ENCODE measurements at regions not wholly inside any gene's neighbourhood (a gene's known extent, or its start where the extent isn't known, plus 50 kb on each side); places are given as distances from the start of the nearest gene placed in this dataset.

DNA sequence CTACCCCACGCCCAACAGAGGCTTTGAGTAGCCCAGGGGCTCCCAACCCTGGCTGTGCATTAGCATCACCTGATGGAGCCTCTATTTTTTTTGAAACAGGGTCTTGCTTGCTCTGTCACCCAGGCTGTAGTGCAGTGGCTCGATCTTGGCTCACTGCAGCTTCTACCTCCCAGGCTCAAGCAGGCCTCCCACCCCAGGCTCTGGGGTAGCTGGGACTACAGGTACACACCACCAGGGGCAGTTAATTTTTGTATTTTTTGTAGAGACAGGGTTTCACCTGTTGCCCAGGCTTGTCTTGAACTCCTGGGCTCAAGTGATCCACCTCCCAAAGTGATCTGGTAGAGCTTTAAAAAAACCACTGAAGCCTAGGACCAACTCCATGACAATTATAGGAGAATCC lies 394.8 kb upstream of the ATP5MC3 start:
- TF ChIP-seq, protein P1, sequence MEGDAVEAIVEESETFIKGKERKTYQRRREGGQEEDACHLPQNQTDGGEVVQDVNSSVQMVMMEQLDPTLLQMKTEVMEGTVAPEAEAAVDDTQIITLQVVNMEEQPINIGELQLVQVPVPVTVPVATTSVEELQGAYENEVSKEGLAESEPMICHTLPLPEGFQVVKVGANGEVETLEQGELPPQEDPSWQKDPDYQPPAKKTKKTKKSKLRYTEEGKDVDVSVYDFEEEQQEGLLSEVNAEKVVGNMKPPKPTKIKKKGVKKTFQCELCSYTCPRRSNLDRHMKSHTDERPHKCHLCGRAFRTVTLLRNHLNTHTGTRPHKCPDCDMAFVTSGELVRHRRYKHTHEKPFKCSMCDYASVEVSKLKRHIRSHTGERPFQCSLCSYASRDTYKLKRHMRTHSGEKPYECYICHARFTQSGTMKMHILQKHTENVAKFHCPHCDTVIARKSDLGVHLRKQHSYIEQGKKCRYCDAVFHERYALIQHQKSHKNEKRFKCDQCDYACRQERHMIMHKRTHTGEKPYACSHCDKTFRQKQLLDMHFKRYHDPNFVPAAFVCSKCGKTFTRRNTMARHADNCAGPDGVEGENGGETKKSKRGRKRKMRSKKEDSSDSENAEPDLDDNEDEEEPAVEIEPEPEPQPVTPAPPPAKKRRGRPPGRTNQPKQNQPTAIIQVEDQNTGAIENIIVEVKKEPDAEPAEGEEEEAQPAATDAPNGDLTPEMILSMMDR (IDR thresholded peaks at IDR 0.05): no peak
- no peak for TF ChIP-seq EP300 (IDR thresholded peaks at IDR 0.05)
- TF ChIP-seq POLR2A (IDR thresholded peaks at IDR 0.05): no peak
- no peak for TF ChIP-seq POLR2AphosphoS5 (IDR thresholded peaks at IDR 0.05)
- ATAC-seq (ENCODE audit: low FRiP score in 2 of 2): no peak
- no peak overlapping the region for H3K4me3 ChIP-seq
- no peaks in the 10 kb centered on the region for H3K9me3 ChIP-seq
- no peaks in the 10 kb centered on the region for H3K36me3 ChIP-seq
- 71 to 80% methylated on average over 2 of the region's 2 CpGs for WGBS, 2 donors
- no peaks in the 10 kb centered on the region for H3K27me3 ChIP-seq
- DNase-seq: no peak
- H3K27ac ChIP-seq: no peak overlapping the region
- no peaks in the 10 kb centered on the region for H3K4me1 ChIP-seq

DNA sequence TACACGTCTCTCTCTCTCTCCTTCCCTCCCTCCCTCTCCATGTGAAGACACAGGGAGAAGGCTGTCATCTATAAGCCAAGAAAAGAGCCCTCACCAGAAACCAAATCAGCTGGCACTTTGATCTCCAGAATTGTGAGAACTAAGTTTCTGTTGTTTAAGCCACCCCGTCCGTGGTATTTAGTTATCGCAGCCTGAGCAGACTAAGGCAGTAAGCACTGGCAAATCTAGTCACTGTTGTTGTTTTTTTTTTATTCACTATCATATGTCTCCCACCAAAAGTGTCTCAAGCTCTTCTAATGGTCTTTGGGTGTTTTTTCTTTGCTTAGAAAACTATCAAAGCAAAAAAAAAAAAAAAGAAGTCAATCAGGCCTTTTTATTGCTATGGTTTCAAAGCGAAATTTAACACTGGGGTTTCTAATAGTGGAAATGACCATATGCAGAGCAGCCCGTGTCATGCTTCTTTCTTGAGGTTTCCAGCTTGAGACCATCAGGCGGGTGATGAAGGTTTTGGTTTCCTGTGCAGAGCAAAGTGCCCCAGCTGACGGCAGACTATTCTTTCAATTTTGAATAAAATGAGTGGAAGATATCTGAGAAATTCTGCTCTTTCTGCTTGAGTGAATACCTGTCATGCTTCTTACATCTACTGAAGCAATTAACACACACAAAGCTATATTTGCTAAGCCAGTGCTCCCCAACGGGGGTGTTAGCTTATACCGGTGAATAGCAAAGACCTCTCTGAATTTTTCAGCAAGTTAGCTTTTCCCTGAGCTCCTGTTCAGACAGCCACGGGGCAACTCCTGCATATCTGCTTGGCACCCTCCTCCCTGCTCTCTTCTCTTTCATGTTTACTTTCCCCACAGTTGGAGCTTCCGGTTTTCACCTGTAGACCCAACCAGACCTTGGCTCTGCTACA lies 394.1 kb upstream of the ATP5MC3 start:
- Histone ChIP-seq H3K4me1 (no peaks in the 10 kb centered on the region), H3K27me3 (no peaks in the 10 kb centered on the region), H3K36me3 (no peaks in the 10 kb centered on the region), H3K9me3 (no peaks in the 10 kb centered on the region), H3K27ac (no peak overlapping the region), H3K4me3 (no peak overlapping the region)
- TF ChIP-seq POLR2AphosphoS5 (IDR thresholded peaks at IDR 0.05): no peak
- TF ChIP-seq EP300 (IDR thresholded peaks at IDR 0.05): no peak
- TF ChIP-seq POLR2A (IDR thresholded peaks at IDR 0.05): no peak
- ATAC-seq (ENCODE audit: low FRiP score in 2 of 2): no peak
- DNase-seq: no peak
- 53 to 55% methylated on average over 12 of the region's 12 CpGs for WGBS, 2 donors

DNA sequence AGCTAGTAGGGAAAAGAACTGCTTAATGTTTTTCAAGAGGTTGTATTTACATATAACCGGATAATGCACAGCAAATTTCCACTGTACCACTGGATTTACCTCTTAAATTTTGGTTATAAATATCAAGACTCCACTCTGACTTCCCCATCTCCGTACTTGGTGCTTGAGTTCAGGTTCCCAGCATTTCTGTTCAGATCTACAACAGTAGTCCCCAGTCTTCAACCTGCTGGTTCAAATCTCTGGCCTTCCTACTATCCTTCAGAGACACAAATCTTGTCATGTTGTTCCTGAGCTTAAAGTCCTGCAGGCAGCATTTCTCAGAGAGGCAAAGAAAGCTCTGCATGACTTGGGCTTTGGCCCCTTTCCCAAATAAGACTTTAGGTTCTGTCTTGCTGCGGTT lies 392.6 kb upstream of the ATP5MC3 start:
- Histone ChIP-seq H3K4me1 (no peaks in the 10 kb centered on the region), H3K27ac (no peak overlapping the region), H3K36me3 (no peaks in the 10 kb centered on the region), H3K27me3 (no peaks in the 10 kb centered on the region), H3K4me3 (no peak overlapping the region), H3K9me3 (no peaks in the 10 kb centered on the region)
- whole genome bisulfite sequencing, 2 donors: 90 to 93% methylated on average over 3 of the region's 3 CpGs
- DNase-seq: no peak
- ATAC-seq (ENCODE audit: low FRiP score in 2 of 2): no peak
- TF ChIP-seq, protein P1 (IDR thresholded peaks at IDR 0.05): no peak
- TF ChIP-seq EP300 (IDR thresholded peaks at IDR 0.05) (no peak), POLR2A (IDR thresholded peaks at IDR 0.05) (no peak), POLR2AphosphoS5 (IDR thresholded peaks at IDR 0.05) (no peak)

DNA sequence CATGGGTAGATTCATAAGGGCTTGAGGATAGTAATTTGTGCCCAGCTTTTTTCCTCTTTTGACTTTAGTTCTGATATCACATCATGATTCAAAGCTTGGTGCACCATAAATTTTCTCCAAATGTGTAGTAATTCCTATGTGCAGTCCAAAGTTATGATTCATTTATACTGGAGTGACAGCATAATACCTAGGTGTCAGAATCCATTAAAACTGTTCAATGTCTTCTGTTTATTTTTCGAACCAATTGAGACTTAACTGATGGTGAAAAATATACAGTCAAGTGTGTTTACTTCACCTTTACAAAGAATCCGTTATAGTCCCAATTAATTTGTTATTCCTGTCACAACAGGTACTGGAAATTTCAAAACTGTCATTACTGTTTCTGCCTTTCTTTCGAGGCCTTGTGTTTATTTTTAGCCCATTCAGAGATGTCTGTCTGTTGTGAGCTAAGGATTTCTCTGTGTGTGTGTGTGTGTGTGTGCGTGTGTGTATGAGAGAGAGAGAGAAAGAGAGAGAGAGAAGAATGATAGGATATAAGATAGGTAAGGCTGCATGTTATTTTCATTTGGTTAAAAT lies 389.7 kb upstream of the ATP5MC3 start:
- WGBS, 2 donors: 55 to 58% methylated on average over 4 of the region's 4 CpGs
- H3K27ac ChIP-seq: no peak overlapping the region

DNA sequence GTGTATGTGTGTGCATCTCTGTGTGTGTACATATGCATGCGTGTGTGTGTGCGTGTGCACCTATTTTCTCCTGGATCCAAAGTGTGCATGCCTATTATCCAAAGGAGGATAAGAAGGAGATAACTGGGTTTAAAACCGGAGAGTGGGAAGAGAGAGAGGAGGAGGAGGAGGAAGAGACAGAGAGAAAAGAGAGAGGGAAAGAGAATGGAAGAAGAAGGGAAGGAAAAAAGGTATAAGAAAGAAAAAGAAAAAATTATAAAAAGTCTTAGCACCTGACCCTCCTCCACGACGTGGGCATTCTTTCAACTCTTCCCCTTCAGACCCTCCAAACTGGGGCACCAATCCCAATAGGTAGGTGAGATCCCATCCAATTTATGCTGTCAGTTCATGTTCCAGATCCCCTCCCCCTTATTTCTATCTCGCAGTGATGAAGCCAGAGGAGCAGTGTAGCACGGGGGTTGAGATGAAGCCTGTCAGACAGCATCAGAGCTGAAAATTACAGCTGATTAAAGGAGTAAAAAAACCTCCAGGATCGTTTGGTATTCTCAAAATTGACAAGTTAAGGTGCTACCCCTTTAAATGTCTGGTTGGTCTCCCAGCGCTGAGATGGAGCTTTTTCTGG lies 386.7 kb upstream of the ATP5MC3 start:
- H3K27me3 ChIP-seq: no peaks in the 10 kb centered on the region
- no peaks in the 10 kb centered on the region for H3K4me1 ChIP-seq
- no peaks in the 10 kb centered on the region for H3K9me3 ChIP-seq
- no peak overlapping the region for H3K4me3 ChIP-seq
- no peak overlapping the region for H3K27ac ChIP-seq
- TF ChIP-seq EP300 (IDR thresholded peaks at IDR 0.05) (no peak), POLR2AphosphoS5 (IDR thresholded peaks at IDR 0.05) (no peak), POLR2A (IDR thresholded peaks at IDR 0.05) (no peak)
- TF ChIP-seq, protein P1 (IDR thresholded peaks at IDR 0.05): no peak
- WGBS, 2 donors: 81 to 85% methylated on average over 9 of the region's 9 CpGs
- ATAC-seq (ENCODE audit: low FRiP score in 2 of 2): no peak
- H3K36me3 ChIP-seq: no peaks in the 10 kb centered on the region
- no peak for DNase-seq

More for the DNA sequence above, 389.7 kb upstream of the ATP5MC3 start:
- H3K4me3 ChIP-seq: no peak overlapping the region
- no peaks in the 10 kb centered on the region for H3K9me3 ChIP-seq
- TF ChIP-seq POLR2AphosphoS5 (IDR thresholded peaks at IDR 0.05): no peak
- TF ChIP-seq, protein P1 (IDR thresholded peaks at IDR 0.05): no peak
- no peak for TF ChIP-seq POLR2A (IDR thresholded peaks at IDR 0.05)
- no peak for TF ChIP-seq EP300 (IDR thresholded peaks at IDR 0.05)
- DNase-seq (no peak), ATAC-seq (ENCODE audit: low FRiP score in 2 of 2) (no peak)
- H3K36me3 ChIP-seq: no peaks in the 10 kb centered on the region
- H3K4me1 ChIP-seq: no peaks in the 10 kb centered on the region
- H3K27me3 ChIP-seq: no peaks in the 10 kb centered on the region
